ENCODE measurements at regions not wholly inside any gene's neighbourhood (a gene's known extent, or its start where the extent isn't known, plus 50 kb on each side); places are given as distances from the start of the nearest gene placed in this dataset.

- TF ChIP-seq CTCF (IDR thresholded peaks at IDR 0.05) (no peak), POLR2A (IDR thresholded peaks at IDR 0.05) (no peak)
Observed at GRCh38 chr16:26709754-26710153, 357.0 kb upstream of the C16orf82 start.
